Lower leg skin (tissue), 3 donors: ENCODE measurements at regions not wholly inside any gene's neighbourhood (a gene's known extent, or its start where the extent isn't known, plus 50 kb on each side); places are given as distances from the start of the nearest gene placed in this dataset.

ENCODE experiments used
- CTCF ChIP-seq, 3 donors: fragments of 450-650 bp; IDR thresholded peaks; one replicate each; pipeline ENCODE4 v1.5.1; 2016; ENCODE audit warnings: antibody characterized with exemption in 3 of 3, mild to moderate bottlenecking in 3 of 3, moderate library complexity in 2 of 3
- POLR2A ChIP-seq, 2 donors: fragments of 450-650 bp; IDR thresholded peaks; one replicate each; pipeline ENCODE4 v1.6.1; 2016 to 2017; ENCODE audit warnings: antibody characterized with exemption in 2 of 2, mild to moderate bottlenecking in 1 of 2, moderate library complexity in 1 of 2

GRCh38 chr14:26074892-26075291 lies 522.9 kb downstream of the NOVA1 start:
- no peak for TF ChIP-seq CTCF (IDR thresholded peaks at IDR 0.05)
- TF ChIP-seq POLR2A (IDR thresholded peaks at IDR 0.05), result no peak
